HepG2 (cell line): ENCODE measurements at regions not wholly inside any gene's neighbourhood (a gene's known extent, or its start where the extent isn't known, plus 50 kb on each side); places are given as distances from the start of the nearest gene placed in this dataset.

ENCODE experiments used
- ATAC-seq: fragments of 200-7000 bp; cut with Tn5 transposase; 3 replicates; pipeline ENCODE4 v1.9.1; 2020; ENCODE audit warnings: mild to moderate bottlenecking, moderate library complexity
- BruUV-seq: library from RNA; stranded (reverse); fragments of 400-500 nt; replicated peaks from 2 replicates; lab custom pipeline; 2021; lab: Mats Ljungman, UMichigan
- CTCF ChIA-PET: fragments of 300-600 bp; formaldehyde crosslinking; extraction: SDS; loops from one replicate; lab custom pipeline; 2021; ENCODE audit warnings: low total read pairs, inconsistent platforms, low intra/inter-chr PET ratio; lab: Yijun Ruan, JAX
- POLR2A ChIA-PET: fragments of 350-600 bp; sonication (Branson Sonifier 250); formaldehyde crosslinking; loops from one replicate; lab custom pipeline; 2020; ENCODE audit warnings: antibody characterized with exemption, inconsistent platforms; lab: Yijun Ruan, JAX
- DNase-seq: peaks from one replicate; pipeline ENCODE4 v3.0.0-alpha.2; 2015; ENCODE audit warnings: low spot score
- FAIRE-seq: peaks from 3 replicates; lab custom pipeline; 2011; peaks lifted over from hg19 to GRCh38; lab: Jason Lieb, UNC
- H2AFZ ChIP-seq: one replicate; pipeline ENCODE4 v1.6.1; 2011; ENCODE audit warnings: low read length, inconsistent platforms
- H3K27ac ChIP-seq: fragments of 300-600 bp; 3 replicates; pipeline ENCODE4 v1.8.0; 2011; ENCODE audit warnings: mixed run types, mild to moderate bottlenecking, mixed read lengths, low read length, inconsistent platforms; ENCODE audit not compliant: insufficient read depth; ENCODE audit errors: extremely low read length
- H3K27me3 ChIP-seq, 2 experiments: fragments of 200-600 bp in 1 of 2; 2 replicates in 1 of 2; 3 replicates in 1 of 2; pipeline versions ENCODE4 v1.6.0 to v1.8.0; 2011; ENCODE audit warnings: low read length in 2 of 2, mild to moderate bottlenecking in 2 of 2, moderate library complexity in 2 of 2, inconsistent platforms in 1 of 2; ENCODE audit not compliant: insufficient read depth in 2 of 2, control insufficient read depth in 1 of 2
- H3K36me3 ChIP-seq, 2 experiments: fragments of 200-600 bp in 1 of 2; replicated peaks in 1 of 2; 2 replicates in 1 of 2; 3 replicates in 1 of 2; pipeline versions ENCODE4 v1.5.1 to v1.8.0; 2011; ENCODE audit warnings: low read length in 2 of 2, inconsistent platforms in 1 of 2; ENCODE audit not compliant: insufficient read depth in 2 of 2, control insufficient read depth in 1 of 2
- H3K4me1 ChIP-seq: 2 replicates; pipeline ENCODE4 v1.5.1; 2012; ENCODE audit warnings: low read length, inconsistent platforms; ENCODE audit not compliant: insufficient read depth
- H3K4me2 ChIP-seq: 2 replicates; pipeline ENCODE4 v1.6.0; 2011; ENCODE audit warnings: low read depth, low read length, inconsistent platforms
- H3K4me3 ChIP-seq, 3 experiments: fragments of 200-600 bp in 1 of 3; sonication (generic), shearing (Covaris generic) in 1 of 3; replicated peaks in 1 of 3; 2 replicates each; pipeline ENCODE4 v1.5.1; 2011 to 2016; ENCODE audit warnings: low read length in 3 of 3, inconsistent platforms in 2 of 3, low read depth in 2 of 3, mild to moderate bottlenecking in 2 of 3, control low read depth in 1 of 3, mixed read lengths in 1 of 3; ENCODE audit not compliant: insufficient read depth in 1 of 3
- H3K79me2 ChIP-seq: one replicate; pipeline ENCODE4 v1.6.1; 2011; ENCODE audit warnings: low read length, inconsistent platforms; ENCODE audit not compliant: insufficient read depth
- H3K9ac ChIP-seq: 2 replicates; pipeline ENCODE4 v1.6.0; 2011; ENCODE audit warnings: mild to moderate bottlenecking, low read depth, low read length, inconsistent platforms; ENCODE audit not compliant: insufficient read depth
- H3K9me3 ChIP-seq: 2 replicates; pipeline ENCODE4 v1.5.1; 2012; ENCODE audit warnings: mild to moderate bottlenecking, low read length
- H4K20me1 ChIP-seq: 2 replicates; pipeline ENCODE4 v1.6.0; 2011; ENCODE audit warnings: inconsistent platforms, mild to moderate bottlenecking, low read length, moderate library complexity; ENCODE audit not compliant: insufficient read depth
- GABPA ChIP-seq, 2 experiments: IDR thresholded peaks; 2 replicates each; pipeline ENCODE4 v1.6.1; 2011 to 2016; ENCODE audit warnings: low read depth in 2 of 2, low read length in 1 of 2, missing biosample characterization in 1 of 2, missing genetic modification characterization in 1 of 2
- HOXA5 ChIP-seq: sonication (generic); formaldehyde crosslinking; IDR thresholded peaks from 2 replicates; pipeline ENCODE4 v1.4.0; 2020; ENCODE audit warnings: missing genetic modification reagents
- KAT7 ChIP-seq: IDR thresholded peaks from 2 replicates; pipeline ENCODE4 v1.6.1; 2018; ENCODE audit warnings: borderline replicate concordance, missing compliant biosample characterization
- MTA1 ChIP-seq: sonication (generic); formaldehyde crosslinking; IDR thresholded peaks from 2 replicates; pipeline ENCODE4 v1.4.0; 2020; ENCODE audit warnings: missing genetic modification reagents, mild to moderate bottlenecking, borderline replicate concordance
- PTBP1 ChIP-seq: fragments of 200-400 bp; formaldehyde crosslinking; IDR thresholded peaks from 2 replicates; pipeline ENCODE4 v1.6.1; 2018; ENCODE audit warnings: low read length, low read depth; ENCODE audit not compliant: poor library complexity, severe bottlenecking
- RERE ChIP-seq: IDR thresholded peaks from 2 replicates; pipeline ENCODE4 v1.6.1; 2016; ENCODE audit warnings: low read depth, missing genetic modification reagents, missing compliant biosample characterization
- SOX13 ChIP-seq, 3 experiments: fragments of 450-650 bp in 1 of 3; sonication (generic) in 1 of 3; formaldehyde crosslinking in 1 of 3; IDR thresholded peaks in 2 of 3; conservative IDR thresholded peaks in 1 of 3; 2 replicates each; pipeline versions ENCODE4 v1.5.0 to v1.6.1; 2016 to 2020; ENCODE audit warnings: antibody characterized with exemption in 1 of 3, mild to moderate bottlenecking in 1 of 3, missing compliant biosample characterization in 1 of 3, missing genetic modification reagents in 1 of 3, moderate library complexity in 1 of 3
- TBX2 ChIP-seq: sonication (generic); formaldehyde crosslinking; IDR thresholded peaks from 2 replicates; pipeline ENCODE4 v1.5.0; 2020; ENCODE audit warnings: missing genetic modification reagents, mild to moderate bottlenecking, borderline replicate concordance
- ZHX2 ChIP-seq, 2 experiments: sonication (generic) in 1 of 2; formaldehyde crosslinking in 1 of 2; IDR thresholded peaks; 2 replicates each; pipeline versions ENCODE4 v1.6.1 to v1.9.0; 2014 to 2022; ENCODE audit warnings: antibody characterized with exemption in 1 of 2, borderline replicate concordance in 1 of 2, inconsistent platforms in 1 of 2, low read depth in 1 of 2, missing genetic modification reagents in 1 of 2
- ZNF10 ChIP-seq: sonication (generic); formaldehyde crosslinking; IDR thresholded peaks from 2 replicates; pipeline ENCODE4 v1.4.0; 2020; ENCODE audit warnings: mild to moderate bottlenecking, low read depth, missing genetic modification reagents, borderline replicate concordance
- ZNF44 ChIP-seq: sonication (generic); formaldehyde crosslinking; IDR thresholded peaks from 2 replicates; pipeline ENCODE4 v1.5.1; 2020; ENCODE audit warnings: mild to moderate bottlenecking, missing genetic modification reagents
- ZNF782 ChIP-seq: sonication (generic); formaldehyde crosslinking; IDR thresholded peaks from 2 replicates; pipeline ENCODE4 v1.4.0; 2020; ENCODE audit warnings: missing genetic modification reagents, mild to moderate bottlenecking, borderline replicate concordance
- ZNF878 ChIP-seq: sonication (generic); formaldehyde crosslinking; IDR thresholded peaks from 2 replicates; pipeline ENCODE4 v1.8.1; 2023; ENCODE audit warnings: mild to moderate bottlenecking, missing genetic modification reagents, moderate library complexity
- WGBS: methylation state at CpG from one replicate; pipeline ENCODE4 v1.1.6; 2017; ENCODE audit warnings: low lambda C conversion rate; 5-methylcytosine and 5-hydroxymethylcytosine counted together
- in situ Hi-C: cut with HindIII; loops from 2 replicates; pipeline ENCODE4 v1.10.0; 2017; ENCODE audit warnings: low pct_unique_long_range_greater_than_20kb; ENCODE audit not compliant: extremely low pct_ligation_motif_present
- intact Hi-C: fragments of 100-400 bp; cut with micrococcal nuclease; formaldehyde crosslinking; loops from one replicate; pipeline ENCODE4 v1.10.0; 2022; ENCODE audit not compliant: unreplicated experiment

- no TSS peak for BruUV-seq
- FAIRE-seq (no peak), DNase-seq (no peak), ATAC-seq (no peak)
- no peak overlapping the region for H3K27ac ChIP-seq
- H3K27me3 ChIP-seq = no peaks in the 10 kb centered on the region
- in situ Hi-C loops = no loop called here
- no peaks in the 10 kb centered on the region for H4K20me1 ChIP-seq
- intact Hi-C loops = no loop called here
- H2AFZ ChIP-seq = no peak overlapping the region
- no peaks in the 10 kb centered on the region for H3K9me3 ChIP-seq
- POLR2A ChIA-PET = no interaction called here
- H3K4me2 ChIP-seq = no peak overlapping the region
- CTCF ChIA-PET = no interaction called here
- H3K4me1 ChIP-seq = no peaks in the 10 kb centered on the region
- H3K4me3 ChIP-seq = no peak overlapping the region
- no peaks in the 10 kb centered on the region for H3K79me2 ChIP-seq
- H3K9ac ChIP-seq = no peak overlapping the region
- H3K36me3 ChIP-seq = no peaks in the 10 kb centered on the region
- WGBS = 0% methylated on average over 1 of the region's 1 CpG
- no peak for TF ChIP-seq MTA1
- no peak for TF ChIP-seq TBX2 (CRISPR knock-in tag)
- TF ChIP-seq ZNF44 = no peak
- no peak for TF ChIP-seq SOX13 (IDR thresholded peaks at IDR 0.05)
- TF ChIP-seq SOX13 (CRISPR knock-in tag; conservative IDR thresholded peaks at IDR 0.05 in 1 of 2, IDR thresholded peaks at IDR 0.05 in 1 of 2) = no peak
- no peak for TF ChIP-seq KAT7 (CRISPR knock-in tag)
- TF ChIP-seq ZNF782 (CRISPR knock-in tag) = no peak
- TF ChIP-seq ZNF10 (CRISPR knock-in tag) = no peak
- no peak for TF ChIP-seq ZHX2 (IDR thresholded peaks at IDR 0.05; ENCODE audit: low read depth)
- TF ChIP-seq ZHX2 (CRISPR knock-in tag; IDR thresholded peaks at IDR 0.05; ENCODE audit: borderline replicate concordance) = no peak
- no peak for TF ChIP-seq PTBP1
- TF ChIP-seq RERE (CRISPR knock-in tag) = no peak
- TF ChIP-seq ZNF878 (CRISPR knock-in tag) = no peak
- TF ChIP-seq HOXA5 (CRISPR knock-in tag) = no peak
- no peak for TF ChIP-seq GABPA (IDR thresholded peaks at IDR 0.05; ENCODE audit: low read depth, low read length)
- no peak for TF ChIP-seq GABPA (CRISPR knock-in tag; IDR thresholded peaks at IDR 0.05; ENCODE audit: low read depth)
These were observed 289.5 kb downstream of the OMA1 start for GRCh38 chr1:58257003-58257402.
